ENCODE measurements at regions not wholly inside any gene's neighbourhood (a gene's known extent, or its start where the extent isn't known, plus 50 kb on each side); places are given as distances from the start of the nearest gene placed in this dataset.

GRCh38 chrY:8422906-8423305, 914.4 kb upstream of the TSPY4 start:
- no peak for DNase-seq

GRCh38 chrY:8426433-8426832, 910.8 kb upstream of the TSPY4 start:
- DNase-seq: no peak

- no peak for DNase-seq
These were observed 899.8 kb upstream of the TSPY4 start for GRCh38 chrY:8437510-8437909.

- DNase-seq: no peak
These were observed 895.2 kb upstream of the TSPY4 start for GRCh38 chrY:8442097-8442496.

- no peak for DNase-seq
These were observed 884.3 kb upstream of the TSPY4 start for GRCh38 chrY:8452963-8453362.

GRCh38 chrY:8466813-8467212, 870.5 kb upstream of the TSPY4 start:
- no peak for DNase-seq

- DNase-seq: no peak
These were observed 867.0 kb upstream of the TSPY4 start for GRCh38 chrY:8470249-8470648.

- no peak for DNase-seq
These were observed 858.1 kb upstream of the TSPY4 start for GRCh38 chrY:8479141-8479540.

- DNase-seq: no peak
These were observed 848.3 kb upstream of the TSPY4 start for GRCh38 chrY:8488955-8489354.

GRCh38 chrY:8489880-8490630, 847.2 kb upstream of the TSPY4 start:
- no peak for DNase-seq

GRCh38 chrY:8494396-8494795, 842.9 kb upstream of the TSPY4 start:
- DNase-seq: no peak

- no peak for DNase-seq
These were observed 842.0 kb upstream of the TSPY4 start for GRCh38 chrY:8495243-8495642.

GRCh38 chrY:8500888-8501287, 836.4 kb upstream of the TSPY4 start:
- DNase-seq: no peak

GRCh38 chrY:8533468-8533867, 803.8 kb upstream of the TSPY4 start:
- no peak for DNase-seq

GRCh38 chrY:8535704-8536103, 801.6 kb upstream of the TSPY4 start:
- no peak for DNase-seq

GRCh38 chrY:8536277-8536676, 801.0 kb upstream of the TSPY4 start:
- no peak for DNase-seq

- no peak for DNase-seq
These were observed 796.0 kb upstream of the TSPY4 start for GRCh38 chrY:8541306-8541705.

GRCh38 chrY:8544715-8545114, 792.5 kb upstream of the TSPY4 start:
- DNase-seq: no peak

- DNase-seq: no peak
These were observed 789.3 kb upstream of the TSPY4 start for GRCh38 chrY:8547931-8548330.

- DNase-seq: no peak
These were observed 785.9 kb upstream of the TSPY4 start for GRCh38 chrY:8551323-8551722.

- no peak for DNase-seq
These were observed 785.0 kb upstream of the TSPY4 start for GRCh38 chrY:8552168-8552805.

- no peak for DNase-seq
These were observed 783.6 kb upstream of the TSPY4 start for GRCh38 chrY:8553614-8554013.

- no peak for DNase-seq
These were observed 775.9 kb upstream of the TSPY4 start for GRCh38 chrY:8561385-8561784.

- no peak for DNase-seq
These were observed 774.7 kb upstream of the TSPY4 start for GRCh38 chrY:8562456-8563090.

Measured in NCI-H446 (cell line).